Sigmoid colon (tissue), 4 donors: ENCODE measurements at regions not wholly inside any gene's neighbourhood (a gene's known extent, or its start where the extent isn't known, plus 50 kb on each side); places are given as distances from the start of the nearest gene placed in this dataset.

Source experiments
- CTCF ChIP-seq, 4 experiments: fragments of 450-650 bp in 3 of 4; fragments of 200-600 bp in 1 of 4; IDR thresholded peaks; one replicate each; pipeline ENCODE4 v1.5.1; 2016 to 2019; ENCODE audit warnings: antibody characterized with exemption in 4 of 4, mild to moderate bottlenecking in 3 of 4, moderate library complexity in 2 of 4
- EP300 ChIP-seq, 4 donors: sonication (generic); formaldehyde crosslinking; IDR thresholded peaks; one replicate each; pipeline ENCODE4 v1.6.1; 2017; ENCODE audit warnings: antibody characterized with exemption in 4 of 4
- POLR2A ChIP-seq, 2 donors: fragments of 450-650 bp; IDR thresholded peaks; one replicate each; pipeline ENCODE4 v1.6.1; 2016; ENCODE audit warnings: antibody characterized with exemption in 2 of 2, mild to moderate bottlenecking in 2 of 2, moderate library complexity in 2 of 2
- POLR2AphosphoS5 ChIP-seq, 4 donors: sonication (generic); formaldehyde crosslinking; IDR thresholded peaks; one replicate each; pipeline ENCODE4 v1.6.1; 2017; ENCODE audit warnings: antibody characterized with exemption in 4 of 4

GRCh38 chr2:58853420-58853819, 612.3 kb upstream of the FANCL start:
- TF ChIP-seq CTCF (IDR thresholded peaks at IDR 0.05) (no peak), EP300 (IDR thresholded peaks at IDR 0.05) (no peak), POLR2A (IDR thresholded peaks at IDR 0.05) (no peak), POLR2AphosphoS5 (IDR thresholded peaks at IDR 0.05) (no peak)
